ENCODE measurements at regions not wholly inside any gene's neighbourhood (a gene's known extent, or its start where the extent isn't known, plus 50 kb on each side); places are given as distances from the start of the nearest gene placed in this dataset.
"Not testable (repeated sequence)": the region's sequence is repeated elsewhere in the genome, so short reads cannot be mapped to it uniquely, and the experiment has no call there.

GRCh38 chr14:106380740-106381139 is 854.4 kb downstream of the TMEM121 start:
- TF ChIP-seq EZH2phosphoT487 (IDR thresholded peaks at IDR 0.05; ENCODE audit: insufficient read depth, low read depth) (no peak), EZH2 (IDR thresholded peaks at IDR 0.05; ENCODE audit: insufficient read depth, poor library complexity, severe bottlenecking) (no peak)
- Histone ChIP-seq H2AFZ (no peak overlapping the region), H3K4me1 (ENCODE audit: insufficient read depth) (no peaks in the 10 kb centered on the region), H3K27me3 (replicated peaks; ENCODE audit: insufficient read depth) (no peaks in the 10 kb centered on the region), H3K79me2 (ENCODE audit: insufficient read depth) (no peaks in the 10 kb centered on the region), H3F3A (ENCODE audit: insufficient read depth) (no peaks in the 10 kb centered on the region), H4K20me1 (ENCODE audit: insufficient read depth) (no peaks in the 10 kb centered on the region), H3K36me3 (ENCODE audit: low read depth) (no peaks in the 10 kb centered on the region), H3K4me3 (no peak overlapping the region), H3K27ac (no peak overlapping the region), H3K9me2 (ENCODE audit: insufficient read depth) (no peaks in the 10 kb centered on the region), H3K9ac (no peak overlapping the region), H3K4me2 (ENCODE audit: unreplicated experiment) (no peak overlapping the region), H3K9me3 (ENCODE audit: low read depth) (no peaks in the 10 kb centered on the region)
- in situ Hi-C loops (cut with MboI): no loop called here
- WGBS, 2 experiments (ENCODE audit: low coverage in 1 of 2, low lambda C conversion rate in 2 of 2, missing lambda C conversion rate in 2 of 2): 11 to 17% methylated on average over 2 of the region's 2 CpGs
- no peak for DNase-seq

- H3K36me3 ChIP-seq (ENCODE audit: low read depth); H4K20me1 ChIP-seq (ENCODE audit: insufficient read depth); H3K9ac ChIP-seq; H3K4me3 ChIP-seq; H3K9me3 ChIP-seq (ENCODE audit: low read depth); H3K27ac ChIP-seq; H2AFZ ChIP-seq; H3K79me2 ChIP-seq (ENCODE audit: insufficient read depth); in situ Hi-C loops (cut with MboI); H3F3A ChIP-seq (ENCODE audit: insufficient read depth); H3K27me3 ChIP-seq (replicated peaks; ENCODE audit: insufficient read depth); H3K9me2 ChIP-seq (ENCODE audit: insufficient read depth); H3K4me1 ChIP-seq (ENCODE audit: insufficient read depth); DNase-seq; H3K4me2 ChIP-seq (ENCODE audit: unreplicated experiment): not testable (repeated sequence)
- WGBS, 2 experiments (ENCODE audit: low coverage in 1 of 2, low lambda C conversion rate in 2 of 2, missing lambda C conversion rate in 2 of 2): 36 to 43% methylated on average over 9 of the region's 9 CpGs
Measured at GRCh38 chr14:106389186-106389585, 862.8 kb downstream of the TMEM121 start.

GRCh38 chr14:106390401-106390800 is 864.0 kb downstream of the TMEM121 start:
- no peak overlapping the region for H3K4me3 ChIP-seq
- H3F3A ChIP-seq (ENCODE audit: insufficient read depth): no peaks in the 10 kb centered on the region
- H3K36me3 ChIP-seq (ENCODE audit: low read depth): no peaks in the 10 kb centered on the region
- no peak for DNase-seq
- no peak overlapping the region for H2AFZ ChIP-seq
- H3K9me3 ChIP-seq (ENCODE audit: low read depth): no peaks in the 10 kb centered on the region
- no peaks in the 10 kb centered on the region for H3K9me2 ChIP-seq (ENCODE audit: insufficient read depth)
- H3K27me3 ChIP-seq (replicated peaks; ENCODE audit: insufficient read depth): no peaks in the 10 kb centered on the region
- WGBS, 2 experiments (ENCODE audit: low coverage in 1 of 2, low lambda C conversion rate in 2 of 2, missing lambda C conversion rate in 2 of 2): 58 to 60% methylated on average over 6 of the region's 6 CpGs
- H4K20me1 ChIP-seq (ENCODE audit: insufficient read depth): no peaks in the 10 kb centered on the region
- H3K27ac ChIP-seq: no peak overlapping the region
- no peaks in the 10 kb centered on the region for H3K79me2 ChIP-seq (ENCODE audit: insufficient read depth)
- TF ChIP-seq EZH2phosphoT487 (IDR thresholded peaks at IDR 0.05; ENCODE audit: insufficient read depth, low read depth): no peak
- no peak for TF ChIP-seq EZH2 (IDR thresholded peaks at IDR 0.05; ENCODE audit: insufficient read depth, poor library complexity, severe bottlenecking)
- no peak overlapping the region for H3K4me2 ChIP-seq (ENCODE audit: unreplicated experiment)
- in situ Hi-C loops (cut with MboI): no loop called here
- H3K9ac ChIP-seq: no peak overlapping the region
- H3K4me1 ChIP-seq (ENCODE audit: insufficient read depth): no peaks in the 10 kb centered on the region

- H3K27me3 ChIP-seq (replicated peaks; ENCODE audit: insufficient read depth): no peaks in the 10 kb centered on the region
- no peak overlapping the region for H3K27ac ChIP-seq
- no peak overlapping the region for H2AFZ ChIP-seq
- in situ Hi-C loops (cut with MboI): no loop called here
- no peak overlapping the region for H3K4me2 ChIP-seq (ENCODE audit: unreplicated experiment)
- H3K36me3 ChIP-seq (ENCODE audit: low read depth): no peaks in the 10 kb centered on the region
- H3K4me3 ChIP-seq: no peak overlapping the region
- H3K4me1 ChIP-seq (ENCODE audit: insufficient read depth): no peaks in the 10 kb centered on the region
- no peaks in the 10 kb centered on the region for H4K20me1 ChIP-seq (ENCODE audit: insufficient read depth)
- TF ChIP-seq EZH2 (IDR thresholded peaks at IDR 0.05; ENCODE audit: insufficient read depth, poor library complexity, severe bottlenecking) (no peak), EZH2phosphoT487 (IDR thresholded peaks at IDR 0.05; ENCODE audit: insufficient read depth, low read depth) (no peak)
- no peaks in the 10 kb centered on the region for H3F3A ChIP-seq (ENCODE audit: insufficient read depth)
- no peak for DNase-seq
- no peaks in the 10 kb centered on the region for H3K9me2 ChIP-seq (ENCODE audit: insufficient read depth)
- H3K9ac ChIP-seq: no peak overlapping the region
- H3K9me3 ChIP-seq (ENCODE audit: low read depth): no peaks in the 10 kb centered on the region
- WGBS, 2 experiments (ENCODE audit: low coverage in 1 of 2, low lambda C conversion rate in 2 of 2, missing lambda C conversion rate in 2 of 2): 38 to 69% methylated on average over 4 to 6 of the region's 6 CpGs
- no peaks in the 10 kb centered on the region for H3K79me2 ChIP-seq (ENCODE audit: insufficient read depth)
Measured at GRCh38 chr14:106390947-106391346, 864.6 kb downstream of the TMEM121 start.

GRCh38 chr14:106393742-106394141 is 867.4 kb downstream of the TMEM121 start:
- DNase-seq: no peak
- Histone ChIP-seq H3K27ac (no peak overlapping the region), H3F3A (ENCODE audit: insufficient read depth) (no peaks in the 10 kb centered on the region), H3K36me3 (ENCODE audit: low read depth) (no peaks in the 10 kb centered on the region), H2AFZ (no peak overlapping the region), H3K4me3 (no peak overlapping the region), H3K9me2 (ENCODE audit: insufficient read depth) (no peaks in the 10 kb centered on the region), H3K4me1 (ENCODE audit: insufficient read depth) (no peaks in the 10 kb centered on the region), H3K27me3 (replicated peaks; ENCODE audit: insufficient read depth) (no peaks in the 10 kb centered on the region), H3K79me2 (ENCODE audit: insufficient read depth) (no peaks in the 10 kb centered on the region), H4K20me1 (ENCODE audit: insufficient read depth) (no peaks in the 10 kb centered on the region), H3K4me2 (ENCODE audit: unreplicated experiment) (no peak overlapping the region), H3K9ac (no peak overlapping the region), H3K9me3 (ENCODE audit: low read depth) (no peaks in the 10 kb centered on the region)
- in situ Hi-C loops (cut with MboI): no loop called here
- TF ChIP-seq EZH2phosphoT487 (IDR thresholded peaks at IDR 0.05; ENCODE audit: insufficient read depth, low read depth) (no peak), EZH2 (IDR thresholded peaks at IDR 0.05; ENCODE audit: insufficient read depth, poor library complexity, severe bottlenecking) (no peak)
- 9 to 18% methylated on average over 2 of the region's 2 CpGs for WGBS, 2 experiments (ENCODE audit: low coverage in 1 of 2, low lambda C conversion rate in 2 of 2, missing lambda C conversion rate in 2 of 2)
